ENCODE measurements at regions not wholly inside any gene's neighbourhood (a gene's known extent, or its start where the extent isn't known, plus 50 kb on each side); places are given as distances from the start of the nearest gene placed in this dataset.
A peak's percentile ranks its signal among the peaks of the same experiment; 100 is the strongest.

GRCh38 chr13:111640476-111640875, 320.0 kb downstream of the TEX29 start:
- DNase-seq (no peak), ATAC-seq (no peak)
- Histone ChIP-seq H3K4me1 (no peaks in the 10 kb centered on the region), H3K4me3 (no peak overlapping the region), H3K9me3 (no peaks in the 10 kb centered on the region), H3K27me3 (ENCODE audit: low read depth) (no peaks in the 10 kb centered on the region), H3K36me3 (no peaks in the 10 kb centered on the region), H3K27ac (no peak overlapping the region)
- intact Hi-C loops (cut with DNase I) = no loop called here
- no peak for TF ChIP-seq CTCF (IDR thresholded peaks at IDR 0.05)

- no peak for ATAC-seq
Observed at GRCh38 chr13:111642156-111642767, 321.8 kb downstream of the TEX29 start.

DNA sequence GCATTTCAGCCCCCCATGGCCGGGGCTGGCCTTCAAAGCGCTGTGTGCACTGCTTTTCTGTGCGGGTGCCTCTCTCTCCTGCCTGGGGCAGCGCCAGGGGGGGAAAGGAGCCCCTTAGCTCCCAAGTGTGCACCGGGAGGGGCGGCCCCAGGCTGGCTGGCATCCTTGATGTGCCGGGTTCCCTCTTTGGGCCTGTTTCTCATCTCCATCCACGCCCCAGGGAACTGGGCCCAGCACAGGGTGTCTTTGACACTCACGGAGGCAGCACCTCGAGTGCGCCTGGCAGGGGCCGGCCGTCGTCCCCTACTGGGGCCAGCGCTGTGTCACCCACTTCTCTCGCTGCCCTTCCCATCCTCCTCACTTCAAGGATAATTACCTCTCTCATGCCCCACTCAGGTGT, 324.3 kb downstream of the TEX29 start:
- intact Hi-C loops (cut with DNase I) = no loop called here
- no peaks in the 10 kb centered on the region for H3K27me3 ChIP-seq (ENCODE audit: low read depth)
- H3K4me1 ChIP-seq = no peaks in the 10 kb centered on the region
- H3K27ac ChIP-seq = no peak overlapping the region
- H3K9me3 ChIP-seq = no peaks in the 10 kb centered on the region
- no peak for ATAC-seq
- no peak for TF ChIP-seq CTCF (IDR thresholded peaks at IDR 0.05)
- no peak overlapping the region for H3K4me3 ChIP-seq
- no peak for DNase-seq
- no peaks in the 10 kb centered on the region for H3K36me3 ChIP-seq

More at GRCh38 chr13:111642156-111642767, 321.8 kb downstream of the TEX29 start:
- Histone ChIP-seq H3K27me3 (ENCODE audit: low read depth) (no peaks in the 10 kb centered on the region), H3K36me3 (no peaks in the 10 kb centered on the region), H3K4me1 (no peaks in the 10 kb centered on the region), H3K4me3 (no peak overlapping the region), H3K9me3 (no peaks in the 10 kb centered on the region), H3K27ac (no peak overlapping the region)
- no peak for DNase-seq
- no peak for TF ChIP-seq CTCF (IDR thresholded peaks at IDR 0.05)
- intact Hi-C loops (cut with DNase I) = no loop called here

- TF ChIP-seq CTCF (IDR thresholded peaks at IDR 0.05) = no peak
- no peaks in the 10 kb centered on the region for H3K27me3 ChIP-seq (ENCODE audit: low read depth)
- no peaks in the 10 kb centered on the region for H3K4me1 ChIP-seq
- no peaks in the 10 kb centered on the region for H3K9me3 ChIP-seq
- intact Hi-C loops (cut with DNase I) = no loop called here
- H3K4me3 ChIP-seq = no peak overlapping the region
- DNase-seq (no peak), ATAC-seq (peak in 1 of 2 donors; percentile 40)
- H3K36me3 ChIP-seq = no peaks in the 10 kb centered on the region
- no peak overlapping the region for H3K27ac ChIP-seq
Observed at GRCh38 chr13:111645198-111645597, 324.8 kb downstream of the TEX29 start.

DNA sequence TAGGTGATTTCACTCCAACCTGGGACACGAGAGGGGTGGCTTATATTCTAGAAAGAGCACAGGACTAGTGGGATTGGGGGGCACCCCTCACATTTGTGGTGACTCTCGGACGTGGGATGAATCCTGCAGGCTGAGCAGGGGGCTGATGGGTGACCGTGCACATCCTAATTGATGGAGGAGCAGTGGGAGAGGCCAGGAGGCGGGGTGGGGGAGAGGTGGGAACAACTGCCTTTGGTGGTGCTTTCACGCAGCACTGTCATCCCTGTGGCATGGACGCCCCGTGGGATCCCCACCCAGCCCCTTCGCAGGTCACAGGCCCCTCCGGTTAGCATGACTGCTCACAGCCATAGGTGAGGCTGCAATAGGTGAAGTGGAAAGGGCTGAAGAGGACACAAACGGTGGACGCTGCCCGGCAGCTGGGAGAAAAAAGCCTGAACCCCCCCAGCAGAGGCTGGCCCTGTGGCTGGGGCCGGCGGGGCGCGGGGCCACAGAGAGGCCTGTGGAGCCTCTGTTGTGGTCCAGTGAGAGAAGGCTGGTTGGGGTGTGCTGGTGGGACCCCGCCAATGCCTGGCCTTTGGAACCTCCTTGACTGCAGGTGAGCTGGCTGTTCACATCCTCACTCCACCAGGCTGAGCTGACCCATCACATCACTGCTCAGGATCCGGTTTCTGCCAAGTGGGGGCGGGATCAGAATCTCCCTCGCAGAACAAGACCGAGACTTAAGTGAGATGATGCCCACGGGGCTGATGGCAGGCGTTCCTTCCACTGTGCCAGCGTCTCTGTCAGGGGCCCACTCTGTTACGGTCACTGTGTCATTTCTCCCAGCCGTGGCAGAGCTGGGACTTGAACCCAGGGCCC, 325.4 kb downstream of the TEX29 start:
- no peaks in the 10 kb centered on the region for H3K9me3 ChIP-seq
- no peaks in the 10 kb centered on the region for H3K4me1 ChIP-seq
- H3K4me3 ChIP-seq = no peak overlapping the region
- TF ChIP-seq CTCF (IDR thresholded peaks at IDR 0.05) = no peak
- intact Hi-C loops (cut with DNase I) = no loop called here
- H3K27me3 ChIP-seq (ENCODE audit: low read depth) = no peaks in the 10 kb centered on the region
- H3K36me3 ChIP-seq = no peaks in the 10 kb centered on the region
- ATAC-seq (no peak), DNase-seq (no peak)
- no peak overlapping the region for H3K27ac ChIP-seq
